GM18505 (cell line): ENCODE measurements at regions not wholly inside any gene's neighbourhood (a gene's known extent, or its start where the extent isn't known, plus 50 kb on each side); places are given as distances from the start of the nearest gene placed in this dataset.
"Not testable (repeated sequence)": the region's sequence is repeated elsewhere in the genome, so short reads cannot be mapped to it uniquely, and the experiment has no call there.

Experiments used
- ATAC-seq: cut with Tn5 transposase; IDR thresholded peaks from one replicate; pipeline ENCODE4 v1.9.1; 2021; ENCODE audit not compliant: unreplicated experiment
- POLR2A ChIP-seq: IDR thresholded peaks from 4 replicates; pipeline ENCODE4 v1.6.1; 2011; ENCODE audit warnings: borderline replicate concordance; ENCODE audit not compliant: insufficient read depth, insufficient read length; ENCODE audit errors: extremely low read depth

- no peak for TF ChIP-seq POLR2A
Observed at GRCh38 chr3:154969366-154969765, 110.8 kb upstream of the MME start.

DNA sequence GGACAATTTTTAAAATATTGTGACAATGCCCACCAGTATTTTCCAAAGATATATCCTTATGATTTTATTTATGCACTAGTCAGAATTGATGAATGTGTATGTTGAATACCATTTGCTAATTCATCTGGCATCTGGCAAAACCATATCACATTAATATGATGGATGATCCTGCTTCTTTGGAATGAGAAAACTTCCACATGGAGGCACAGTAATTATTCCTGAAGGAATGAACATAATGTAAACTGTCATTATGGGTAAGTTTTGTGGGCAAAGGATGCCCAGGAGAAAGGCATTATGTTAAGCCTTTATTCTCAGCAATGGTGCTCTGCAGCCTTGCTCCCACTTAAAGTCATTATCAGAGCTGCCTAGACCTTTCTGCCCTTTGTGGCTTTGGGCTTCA, 113.0 kb upstream of the MME start:
- no peak for TF ChIP-seq POLR2A
- no peak for ATAC-seq

More at GRCh38 chr3:154969366-154969765, 110.8 kb upstream of the MME start:
- ATAC-seq, result no peak

DNA sequence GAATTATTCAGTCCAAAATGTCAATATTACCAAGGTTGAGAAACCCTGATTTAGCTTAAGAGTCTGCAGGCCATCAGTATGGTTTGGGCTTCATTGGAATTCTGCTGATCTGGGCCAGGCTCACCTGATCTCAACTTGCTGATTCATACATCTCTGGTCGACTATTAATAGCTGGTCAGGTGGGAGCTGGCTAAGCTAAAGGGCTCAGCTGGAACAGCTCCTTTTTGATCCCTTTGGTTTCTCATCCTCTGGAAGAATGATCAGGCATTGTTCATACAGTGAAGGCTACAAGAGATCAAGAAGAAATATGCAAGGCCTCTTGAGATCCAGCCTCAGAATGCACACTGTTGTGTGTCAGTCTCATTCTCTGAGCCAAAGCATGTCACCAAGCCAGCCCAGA, 123.3 kb upstream of the MME start:
- no peak for ATAC-seq
- no peak for TF ChIP-seq POLR2A

GRCh38 chr3:154955907-154956533, 124.1 kb upstream of the MME start:
- TF ChIP-seq POLR2A, result no peak
- ATAC-seq, result no peak

- no peak for TF ChIP-seq POLR2A
- no peak for ATAC-seq
Observed at GRCh38 chr3:154954757-154955156, 125.4 kb upstream of the MME start.

DNA sequence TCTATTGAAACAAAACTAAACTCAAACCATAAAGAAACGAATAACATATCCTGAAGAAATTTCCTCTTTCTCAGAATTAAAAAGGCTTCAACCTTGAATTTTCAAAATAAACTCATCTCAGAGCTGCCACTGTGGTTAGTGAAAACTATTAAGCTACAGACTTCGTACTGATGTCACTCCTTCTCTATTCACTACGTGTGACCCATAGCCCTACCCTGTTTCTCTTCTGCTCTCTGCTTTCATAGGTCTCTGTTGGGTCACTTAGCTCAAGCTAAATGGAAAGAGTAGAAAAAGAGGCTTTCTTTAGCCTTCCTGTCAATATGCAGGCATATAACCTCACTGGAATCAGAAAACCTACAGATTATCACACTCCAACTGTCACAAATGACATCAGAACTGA, 126.6 kb upstream of the MME start:
- TF ChIP-seq POLR2A, result no peak
- ATAC-seq, result no peak

DNA sequence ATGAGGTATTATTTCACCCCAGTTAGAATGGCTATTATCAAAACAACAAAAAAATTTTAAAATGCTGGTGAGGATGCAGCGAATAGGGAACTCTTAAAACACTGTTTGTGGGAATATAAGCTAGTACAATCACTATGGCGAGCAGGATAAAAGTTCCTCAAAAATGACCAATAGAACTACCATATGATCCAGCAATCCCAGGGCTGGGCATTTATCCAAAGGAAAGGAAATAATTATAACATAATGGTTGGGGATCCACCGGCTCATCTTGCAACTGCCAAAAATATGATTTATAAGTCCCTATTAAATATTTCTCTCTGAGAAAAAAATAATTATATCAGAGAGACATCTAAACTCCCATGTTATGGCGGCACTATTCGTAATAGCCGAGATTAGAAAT, 127.6 kb upstream of the MME start:
- TF ChIP-seq POLR2A, result no peak

DNA sequence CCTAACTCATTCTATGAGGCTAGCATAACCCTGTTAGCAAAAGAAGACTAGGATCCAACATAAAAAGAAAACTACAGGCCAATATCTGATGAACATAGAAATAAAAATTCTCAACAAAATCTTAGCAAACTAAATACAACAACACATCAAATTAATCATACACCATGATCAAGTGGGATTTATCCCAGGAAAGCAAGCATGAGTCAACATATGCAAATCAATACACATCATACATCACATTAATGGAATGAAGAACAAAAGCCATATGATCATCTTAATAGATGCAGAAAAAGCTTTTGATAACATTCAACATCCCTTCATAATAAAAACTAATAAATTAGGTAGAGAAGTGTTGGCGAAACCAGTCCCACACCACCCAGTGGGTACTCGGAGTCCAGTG, 136.1 kb upstream of the MME start:
- ATAC-seq, result no peak
- no peak for TF ChIP-seq POLR2A

More for the DNA sequence above, 127.6 kb upstream of the MME start:
- ATAC-seq, result no peak

DNA sequence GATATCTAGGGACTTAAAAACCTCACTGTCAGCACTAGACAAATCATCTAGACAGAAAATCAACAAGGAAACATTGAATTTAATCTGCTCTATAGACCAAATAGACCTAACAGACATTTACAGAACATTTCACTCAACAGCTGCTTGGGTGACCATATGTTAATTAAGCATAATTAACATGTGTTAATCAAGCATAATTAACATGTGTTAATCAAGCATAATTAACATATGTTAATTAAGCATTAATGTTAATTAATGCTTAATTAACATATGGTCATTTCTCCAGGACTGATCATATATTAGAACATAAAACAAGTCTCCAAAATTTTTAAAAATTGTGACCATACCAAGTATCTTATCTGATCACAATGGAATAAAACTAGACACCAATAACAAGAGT, 137.3 kb upstream of the MME start:
- no peak for ATAC-seq
- no peak for TF ChIP-seq POLR2A

DNA sequence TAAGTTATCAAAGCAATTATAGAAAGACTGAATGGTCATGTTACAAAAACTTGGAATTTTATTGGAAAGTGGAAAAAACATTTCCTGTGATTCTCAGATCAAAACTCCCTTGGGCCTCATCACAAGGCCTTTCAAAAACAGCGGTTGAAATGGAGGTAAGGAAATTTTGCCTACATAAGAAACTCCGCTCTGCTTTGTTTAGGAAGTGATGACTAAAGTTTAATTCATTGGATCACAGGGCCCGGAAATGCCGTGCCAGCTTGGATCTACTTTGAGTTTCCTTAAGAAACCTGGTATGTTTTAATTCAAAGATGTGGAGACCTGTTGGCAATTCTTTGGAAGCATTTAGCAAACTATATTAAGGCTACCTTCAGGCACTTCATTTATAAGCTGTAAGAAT, 143.9 kb upstream of the MME start:
- ATAC-seq, result no peak
- TF ChIP-seq POLR2A, result no peak

DNA sequence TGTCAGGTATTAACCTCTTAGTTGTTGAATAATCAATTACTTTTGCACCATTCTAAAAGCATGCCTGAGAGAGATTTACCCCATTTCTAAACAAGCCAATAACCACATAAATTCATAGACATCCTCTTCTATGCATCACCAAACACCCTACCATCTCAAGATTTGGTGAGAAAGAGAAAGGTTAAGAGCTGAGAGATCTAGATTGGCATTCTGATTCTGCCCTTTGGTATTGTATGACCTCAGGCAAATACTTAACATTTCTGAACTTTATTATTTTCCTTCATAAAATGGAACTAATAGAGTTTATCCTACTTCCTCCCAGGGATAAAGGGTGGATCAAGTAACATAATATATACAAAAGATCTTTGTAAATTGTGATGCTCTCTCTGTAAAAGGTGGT, 146.5 kb upstream of the MME start:
- no peak for TF ChIP-seq POLR2A
- ATAC-seq, result no peak

- TF ChIP-seq POLR2A, result no peak
- no peak for ATAC-seq
Observed at GRCh38 chr3:154932633-154933032, 147.5 kb upstream of the MME start.

- no peak for ATAC-seq
- TF ChIP-seq POLR2A, result no peak
Observed at GRCh38 chr3:154931484-154931883, 148.6 kb upstream of the MME start.

GRCh38 chr3:154926721-154927120, 153.4 kb upstream of the MME start:
- ATAC-seq, result no peak
- TF ChIP-seq POLR2A, result no peak

- no peak for TF ChIP-seq POLR2A
- no peak for ATAC-seq
Observed at GRCh38 chr3:154921351-154921750, 158.8 kb upstream of the MME start.

- TF ChIP-seq POLR2A, result no peak
- ATAC-seq, result no peak
Observed at GRCh38 chr3:154919226-154919625, 160.9 kb upstream of the MME start.

- ATAC-seq, result no peak
- no peak for TF ChIP-seq POLR2A
Observed at GRCh38 chr3:154904328-154904727, 175.8 kb upstream of the MME start.

DNA sequence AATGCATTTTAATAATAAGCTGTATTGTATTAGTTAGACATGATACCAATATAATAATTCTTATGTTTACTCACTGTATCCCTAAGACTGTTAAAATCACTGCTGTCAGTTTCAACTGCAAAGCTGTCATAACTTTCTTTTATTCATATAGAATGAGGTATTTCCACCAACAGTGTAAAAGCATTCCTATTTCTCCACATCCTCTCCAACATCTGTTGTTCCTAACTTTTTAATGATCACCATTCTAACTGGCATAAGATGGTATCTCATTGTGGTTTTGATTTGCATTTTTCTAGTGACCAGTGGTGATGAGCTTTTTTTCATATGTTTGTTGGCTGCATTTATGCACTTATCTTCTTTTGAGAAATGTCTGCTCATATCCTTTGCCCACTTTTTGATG, 177.6 kb upstream of the MME start:
- not testable (repeated sequence) for ATAC-seq
